ENCODE measurements at regions not wholly inside any gene's neighbourhood (a gene's known extent, or its start where the extent isn't known, plus 50 kb on each side); places are given as distances from the start of the nearest gene placed in this dataset.
"Not testable (repeated sequence)": the region's sequence is repeated elsewhere in the genome, so short reads cannot be mapped to it uniquely, and the experiment has no call there.

DNA sequence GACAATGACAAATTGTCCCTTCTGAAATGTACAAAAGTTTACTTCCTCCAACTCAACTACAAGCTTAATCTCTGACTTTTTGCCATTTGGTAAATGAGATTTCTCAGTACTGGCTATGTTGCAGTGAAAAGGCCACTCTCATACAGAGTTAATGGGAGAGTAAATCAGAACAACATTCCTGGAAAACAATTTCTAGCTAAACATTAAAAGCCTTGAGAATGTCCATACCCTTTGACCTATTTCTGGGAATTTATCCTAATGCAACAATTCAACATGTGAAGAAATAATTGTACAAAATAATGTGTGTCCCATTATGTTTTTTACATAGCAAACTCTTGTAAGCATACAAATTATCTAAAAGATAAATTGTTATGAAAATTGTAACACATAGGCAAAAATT, 56.3 kb upstream of the SPEF2 start:
- DNase-seq (ENCODE audit: low spot score) = no peak

DNA sequence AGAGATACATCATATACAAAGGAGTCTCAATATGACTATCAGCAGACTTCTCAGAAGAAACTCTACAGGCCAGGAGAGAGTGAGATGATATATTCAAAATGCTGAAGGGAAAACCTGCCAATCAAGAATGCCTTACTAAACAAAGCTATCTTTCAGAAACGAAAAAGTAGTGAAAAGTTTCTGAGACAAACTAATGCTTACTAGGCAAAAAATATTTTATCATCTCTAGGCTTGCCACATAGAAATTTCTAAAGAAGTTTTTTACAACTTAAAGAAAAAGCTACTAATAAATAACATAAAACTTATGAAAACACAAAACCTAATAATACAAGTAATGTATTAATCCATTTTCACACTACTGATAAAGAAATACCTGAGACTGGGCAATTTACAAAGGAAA, 59.9 kb upstream of the SPEF2 start:
- no peak for DNase-seq (ENCODE audit: low spot score)

DNA sequence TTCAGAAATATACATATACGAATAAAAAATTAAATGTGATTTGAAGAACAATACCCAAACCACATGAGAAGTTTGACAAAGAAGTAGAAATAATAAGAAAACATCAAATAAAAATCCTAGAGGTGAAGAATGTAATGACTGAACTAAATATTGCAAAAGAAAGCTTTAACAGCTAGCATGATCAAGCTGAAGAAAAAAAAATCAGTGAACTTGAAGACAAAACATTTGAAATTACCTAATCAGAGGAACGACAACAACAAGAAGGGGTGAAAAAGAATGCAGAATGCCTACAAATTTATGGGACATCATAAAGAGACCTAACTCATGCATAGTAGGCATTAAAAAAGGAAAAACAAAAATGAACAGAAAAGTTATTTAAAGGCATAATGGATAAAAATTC, 60.5 kb upstream of the SPEF2 start:
- DNase-seq (ENCODE audit: low spot score) = no peak

DNA sequence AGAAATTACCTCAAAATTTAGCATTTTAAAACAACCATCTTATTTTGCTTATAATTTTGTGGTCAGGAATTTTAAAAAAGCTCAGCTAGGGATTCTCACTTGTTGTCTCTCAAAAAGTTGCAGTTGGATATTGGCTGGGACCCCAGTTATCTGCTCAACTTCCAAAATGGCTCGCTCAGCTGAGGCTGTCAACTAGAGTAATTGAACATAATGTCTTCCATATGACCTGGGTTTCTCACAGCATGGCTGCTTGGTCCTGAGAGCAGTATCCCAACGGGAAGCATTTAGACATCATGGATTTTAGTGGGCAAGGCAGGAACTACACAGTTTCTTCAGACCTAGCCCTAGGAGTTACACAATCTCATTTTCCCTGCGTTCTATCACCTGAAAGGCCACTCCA, 63.6 kb upstream of the SPEF2 start:
- no peak for DNase-seq (ENCODE audit: low spot score)

- DNase-seq (ENCODE audit: low spot score) = no peak
Measured at GRCh38 chr5:35545190-35545589, 72.5 kb upstream of the SPEF2 start.

- DNase-seq (ENCODE audit: low spot score) = no peak
Measured at GRCh38 chr5:35543408-35543807, 74.3 kb upstream of the SPEF2 start.

- DNase-seq (ENCODE audit: low spot score) = no peak
Measured at GRCh38 chr5:35540002-35540401, 77.7 kb upstream of the SPEF2 start.

GRCh38 chr5:35538198-35538931, 79.3 kb upstream of the SPEF2 start:
- no peak for DNase-seq (ENCODE audit: low spot score)

GRCh38 chr5:35533156-35533555, 84.5 kb upstream of the SPEF2 start:
- DNase-seq (ENCODE audit: low spot score) = no peak

DNA sequence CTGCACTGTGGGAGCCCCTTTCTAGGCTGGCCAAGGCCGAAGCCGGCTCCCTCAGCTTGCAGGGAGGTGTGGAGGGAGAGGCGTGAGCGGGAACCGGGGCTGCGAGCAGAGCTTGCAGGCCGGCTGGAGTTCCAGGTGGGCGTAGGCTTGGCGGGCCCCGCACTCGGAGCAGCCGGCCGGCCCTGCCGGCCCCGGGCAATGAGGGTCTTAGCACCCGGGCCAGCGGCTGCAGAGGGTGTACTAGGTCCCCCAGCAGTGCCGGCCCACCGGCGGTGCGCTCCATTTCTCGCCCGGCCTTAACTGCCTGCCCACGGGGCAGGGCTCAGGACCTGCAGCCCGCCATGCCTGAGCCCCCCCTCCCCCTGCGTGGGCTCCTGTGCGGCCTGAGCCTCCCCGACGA, 86.1 kb upstream of the SPEF2 start:
- not testable (repeated sequence) for DNase-seq (ENCODE audit: low spot score)

GRCh38 chr5:35518104-35518503, 99.6 kb upstream of the SPEF2 start:
- DNase-seq (ENCODE audit: low spot score) = no peak

GRCh38 chr5:35516271-35516670, 101.4 kb upstream of the SPEF2 start:
- no peak for DNase-seq (ENCODE audit: low spot score)

DNA sequence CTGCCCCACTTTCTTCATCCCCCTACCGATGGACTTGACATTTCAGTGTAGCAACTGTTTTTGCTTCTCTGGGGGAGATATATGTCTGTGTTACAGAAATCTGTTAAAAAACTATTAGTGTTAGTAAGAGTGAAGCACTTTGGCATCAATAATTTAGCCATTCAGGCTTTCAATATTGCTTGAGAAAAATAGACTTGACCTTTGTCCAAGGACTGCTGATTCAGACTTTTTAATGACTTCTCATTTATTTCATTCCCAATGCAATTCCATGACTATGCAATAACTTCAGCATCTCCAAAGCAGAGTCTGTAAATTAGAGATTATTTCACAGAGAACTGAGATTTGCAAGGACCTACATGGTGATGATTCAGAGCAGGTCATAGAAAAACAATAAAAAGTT, 104.1 kb upstream of the SPEF2 start:
- DNase-seq (ENCODE audit: low spot score) = no peak

GRCh38 chr5:35502206-35502605, 115.5 kb upstream of the SPEF2 start:
- no peak for DNase-seq (ENCODE audit: low spot score)

DNA sequence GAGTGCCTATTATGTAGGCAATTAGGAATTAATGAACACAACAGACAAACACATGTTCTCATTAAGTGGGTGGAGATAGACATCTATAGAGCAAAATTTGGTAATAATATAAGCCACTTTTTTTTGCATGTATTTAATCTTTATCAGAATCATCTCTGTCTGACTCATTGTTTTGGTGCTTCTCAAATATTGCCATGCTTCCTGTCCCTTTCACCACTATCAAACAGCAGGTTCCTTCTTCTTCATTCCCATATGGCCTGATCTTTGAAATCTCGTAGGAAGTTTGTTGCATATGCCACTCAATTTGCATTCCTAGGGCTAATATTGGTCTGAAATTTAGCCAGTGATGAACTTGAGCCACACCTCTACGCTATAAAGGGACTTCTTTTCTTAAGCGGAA, 128.9 kb upstream of the SPEF2 start:
- DNase-seq (ENCODE audit: low spot score) = no peak

- DNase-seq (ENCODE audit: low spot score) = no peak
Measured at GRCh38 chr5:35488055-35488454, 129.6 kb upstream of the SPEF2 start.

DNA sequence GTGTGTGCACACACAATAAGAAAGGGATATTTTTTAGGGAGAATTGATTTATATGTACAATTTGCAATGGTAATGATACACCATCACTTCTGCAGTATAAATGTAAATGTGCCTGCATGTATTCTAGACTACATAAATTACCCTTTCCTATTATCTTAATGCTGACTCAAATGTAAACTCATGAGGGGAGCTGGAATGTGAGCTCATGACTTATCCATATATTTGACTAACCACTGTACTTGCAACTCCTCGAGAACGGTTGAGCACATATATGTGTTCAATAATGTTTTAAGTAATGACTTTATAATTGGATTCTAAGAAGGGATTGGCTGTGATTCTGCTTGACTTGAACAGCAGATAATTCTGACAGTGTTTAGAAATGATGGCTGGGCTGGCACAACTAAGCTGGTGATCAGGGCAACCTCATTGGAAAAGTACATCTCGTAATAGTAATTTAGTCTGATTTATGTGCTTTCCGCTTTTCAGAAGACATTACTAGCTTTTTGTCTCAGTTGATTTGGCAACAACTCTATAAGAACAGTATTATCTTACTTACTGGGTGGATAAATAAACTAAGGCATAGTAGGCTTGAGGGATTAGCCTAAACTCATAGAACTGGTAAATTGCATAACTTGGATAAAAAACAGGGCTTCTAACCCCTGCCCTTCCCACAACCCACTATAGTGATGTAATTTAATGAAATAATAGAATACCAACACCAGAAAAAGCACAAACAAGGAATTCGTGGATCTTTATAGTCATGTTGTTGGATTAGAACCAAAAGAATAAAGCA, 130.2 kb upstream of the SPEF2 start:
- no peak for DNase-seq (ENCODE audit: low spot score)

DNA sequence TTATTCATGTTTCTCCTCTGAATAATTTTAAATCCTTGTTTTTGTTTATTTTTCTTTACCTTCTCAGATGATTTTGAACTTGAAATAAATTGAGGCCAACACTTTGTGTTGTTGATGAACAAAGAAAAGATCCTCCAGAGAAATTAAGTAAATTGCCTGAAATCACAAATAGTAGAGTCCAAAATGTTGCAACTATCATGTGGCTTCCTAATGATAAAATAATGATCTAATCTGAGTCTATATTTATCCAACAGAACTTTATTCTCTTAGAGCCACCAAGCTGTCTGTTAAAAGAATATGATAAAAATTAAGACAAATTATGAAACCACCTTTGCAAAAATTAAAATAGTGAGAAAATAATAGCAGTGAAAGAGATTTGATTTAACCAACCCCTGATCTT, 132.2 kb upstream of the SPEF2 start:
- no peak for DNase-seq (ENCODE audit: low spot score)

- no peak for DNase-seq (ENCODE audit: low spot score)
Measured at GRCh38 chr5:35484241-35484640, 133.4 kb upstream of the SPEF2 start.

DNA sequence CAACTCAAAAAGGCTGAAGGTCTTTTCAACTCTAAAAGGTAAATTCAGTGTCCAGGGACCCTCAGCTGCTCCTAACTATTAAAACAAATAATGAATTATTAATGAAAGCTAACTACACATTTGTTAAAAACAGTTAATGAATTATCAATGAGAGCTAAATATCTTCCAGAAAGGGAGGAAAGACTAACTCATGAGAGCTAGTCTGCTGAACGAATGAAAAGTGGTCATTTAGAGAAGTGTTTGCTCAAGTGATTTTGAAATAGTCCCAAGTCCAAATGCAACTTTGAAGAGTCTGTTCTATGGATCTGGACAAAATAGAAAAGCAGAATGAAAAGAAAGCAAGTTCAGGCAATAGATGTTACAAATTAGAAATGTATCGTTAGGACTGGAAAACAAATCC, 133.9 kb upstream of the SPEF2 start:
- DNase-seq (ENCODE audit: low spot score) = no peak

DNA sequence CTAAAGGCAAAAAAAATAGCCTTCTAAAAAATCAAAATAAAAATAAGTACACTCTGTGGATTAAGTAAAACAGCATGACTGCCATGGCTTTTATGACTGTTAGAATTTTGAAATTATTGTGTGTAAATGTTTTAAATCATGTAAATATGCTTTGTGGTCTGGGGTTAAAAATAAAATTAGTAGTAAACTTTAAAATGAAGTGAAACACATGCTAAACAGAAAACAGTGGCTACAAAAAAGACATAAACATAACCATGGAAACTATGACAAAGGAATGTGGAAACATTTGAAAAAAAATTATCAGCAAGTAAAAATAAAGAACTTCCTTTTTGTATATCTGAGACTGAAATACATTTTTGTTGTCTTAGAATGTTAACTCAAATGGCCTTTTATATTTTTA, 134.5 kb upstream of the SPEF2 start:
- DNase-seq (ENCODE audit: low spot score) = no peak

- DNase-seq (ENCODE audit: low spot score) = no peak
Measured at GRCh38 chr5:35482167-35482755, 135.4 kb upstream of the SPEF2 start.
